ENCODE measurements at regions not wholly inside any gene's neighbourhood (a gene's known extent, or its start where the extent isn't known, plus 50 kb on each side); places are given as distances from the start of the nearest gene placed in this dataset.

- DNase-seq, result no peak
- TF ChIP-seq EP300 (IDR thresholded peaks at IDR 0.05) (no peak), CTCF (IDR thresholded peaks at IDR 0.05) (no peak), POLR2A (IDR thresholded peaks at IDR 0.05) (no peak), POLR2AphosphoS5 (IDR thresholded peaks at IDR 0.05) (no peak)
- H3K27ac ChIP-seq, result no peak overlapping the region
- WGBS, 5 donors, result 57 to 86% (median 69%) methylated on average over 1 of the region's 1 CpG
- H3K4me3 ChIP-seq, result no peak overlapping the region
- H3K36me3 ChIP-seq, result no peaks in the 10 kb centered on the region
- no peaks in the 10 kb centered on the region for H3K4me1 ChIP-seq
- no peaks in the 10 kb centered on the region for H3K9me3 ChIP-seq
- intact Hi-C loops (cut with DNase I; ENCODE audit: low total_unique reads), result loop anchor here (5.0 kb wide), 1 partner anchor 454 kb away; no protein-coding TSS in a partner anchor
- H3K27me3 ChIP-seq, result no peaks in the 10 kb centered on the region
Observed at GRCh38 chr1:114286179-114286578, 132.5 kb upstream of the SYT6 start.

GRCh38 chr1:114282751-114283403 lies 129.2 kb upstream of the SYT6 start:
- no peaks in the 10 kb centered on the region for H3K36me3 ChIP-seq
- no peaks in the 10 kb centered on the region for H3K9me3 ChIP-seq
- no peaks in the 10 kb centered on the region for H3K27me3 ChIP-seq
- TF ChIP-seq POLR2A (IDR thresholded peaks at IDR 0.05), result no peak
- TF ChIP-seq EP300 (IDR thresholded peaks at IDR 0.05), result no peak
- peak in 5 of 7 experiments; percentile 62 to 79 (median 75) for TF ChIP-seq CTCF (IDR thresholded peaks at IDR 0.05)
- TF ChIP-seq POLR2AphosphoS5 (IDR thresholded peaks at IDR 0.05), result peak in 1 of 3 donors; percentile 44
- WGBS, 5 donors, result 36 to 41% (median 40%) methylated on average over 7 of the region's 7 CpGs
- H3K27ac ChIP-seq, result no peak overlapping the region
- peak; percentile 88 to 96 for DNase-seq
- intact Hi-C loops (cut with DNase I; ENCODE audit: low total_unique reads), result loop anchor here (5.0 kb wide), 1 partner anchor 306 kb away; the partner anchor contains the start of gene OLFML3
- H3K4me3 ChIP-seq, result no peak overlapping the region
- no peaks in the 10 kb centered on the region for H3K4me1 ChIP-seq

- Histone ChIP-seq H3K27ac (no peak overlapping the region), H3K36me3 (no peaks in the 10 kb centered on the region), H3K9me3 (no peaks in the 10 kb centered on the region), H3K4me1 (no peaks in the 10 kb centered on the region), H3K4me3 (no peak overlapping the region), H3K27me3 (no peaks in the 10 kb centered on the region)
- 71 to 88% (median 74%) methylated on average over 3 of the region's 3 CpGs for WGBS, 5 donors
- intact Hi-C loops (cut with DNase I; ENCODE audit: low total_unique reads), result no loop called here
- DNase-seq, result no peak
- no peak for TF ChIP-seq CTCF (IDR thresholded peaks at IDR 0.05)
- TF ChIP-seq EP300 (IDR thresholded peaks at IDR 0.05), result no peak
- no peak for TF ChIP-seq POLR2A (IDR thresholded peaks at IDR 0.05)
- no peak for TF ChIP-seq POLR2AphosphoS5 (IDR thresholded peaks at IDR 0.05)
Observed at GRCh38 chr1:114278911-114279310, 125.2 kb upstream of the SYT6 start.

GRCh38 chr1:114278430-114278829 lies 124.8 kb upstream of the SYT6 start:
- H3K27me3 ChIP-seq, result no peaks in the 10 kb centered on the region
- H3K27ac ChIP-seq, result no peak overlapping the region
- intact Hi-C loops (cut with DNase I; ENCODE audit: low total_unique reads), result no loop called here
- no peak overlapping the region for H3K4me3 ChIP-seq
- no peaks in the 10 kb centered on the region for H3K4me1 ChIP-seq
- H3K9me3 ChIP-seq, result no peaks in the 10 kb centered on the region
- no peak for DNase-seq
- H3K36me3 ChIP-seq, result no peaks in the 10 kb centered on the region
- TF ChIP-seq CTCF (IDR thresholded peaks at IDR 0.05), result no peak
- no peak for TF ChIP-seq POLR2A (IDR thresholded peaks at IDR 0.05)
- no peak for TF ChIP-seq POLR2AphosphoS5 (IDR thresholded peaks at IDR 0.05)
- no peak for TF ChIP-seq EP300 (IDR thresholded peaks at IDR 0.05)

Data from stomach (tissue), 8 donors.